HCT116 (cell line): ENCODE measurements at regions not wholly inside any gene's neighbourhood (a gene's known extent, or its start where the extent isn't known, plus 50 kb on each side); places are given as distances from the start of the nearest gene placed in this dataset.

Experiments
- ATAC-seq: fragments of 200-7000 bp; cut with Tn5 transposase; 2 replicates; pipeline ENCODE4 v1.9.1; 2020; ENCODE audit warnings: mild to moderate bottlenecking, moderate library complexity
- BruUV-seq: library from RNA; stranded (reverse); fragments of 400-500 nt; replicated peaks from 2 replicates; lab custom pipeline; 2021; lab: Mats Ljungman, UMichigan
- CTCF ChIA-PET: fragments of 300-600 bp; sonication (Branson Sonifier 250); formaldehyde crosslinking; loops from one replicate; lab custom pipeline; 2021; ENCODE audit warnings: antibody characterized with exemption; lab: Charles Lee
- POLR2A ChIA-PET: fragments of 300-600, 350-600 bp; sonication (Branson Sonifier 250); formaldehyde crosslinking; loops from one replicate; lab custom pipeline; 2021; ENCODE audit warnings: antibody characterized with exemption; lab: Charles Lee
- RAD21 ChIA-PET, 2 experiments: fragments of 300-600 bp; sonication (Branson Sonifier 250); formaldehyde crosslinking; loops; one replicate each; lab custom pipeline; 2023; ENCODE audit warnings: low total read pairs in 2 of 2; ENCODE audit not compliant: uncharacterized antibody in 2 of 2, unreplicated experiment in 2 of 2, low non-redundant PET in 1 of 2; lab: Charles Lee
- DNase-seq: peaks from one replicate; pipeline ENCODE4 v3.0.0-alpha.2; 2010; ENCODE audit warnings: low read depth, low spot score
- H2AFZ ChIP-seq: fragments of 200-600 bp; shearing (Covaris generic), sonication (generic); 2 replicates; pipeline ENCODE4 v1.6.1; 2017; ENCODE audit warnings: low read depth, mixed run types, mixed read lengths, antibody characterized with exemption, low read length; ENCODE audit not compliant: poor library complexity, severe bottlenecking
- H3K27ac ChIP-seq: 2 replicates; pipeline ENCODE4 v1.5.1; 2012; ENCODE audit warnings: low read depth, low read length
- H3K27me3 ChIP-seq: fragments of 200-600 bp; sonication (generic); 2 replicates; pipeline ENCODE4 v1.6.1; 2016; ENCODE audit warnings: mixed run types, low read length, mixed read lengths; ENCODE audit not compliant: insufficient read depth
- H3K36me3 ChIP-seq, 2 experiments: fragments of 200-500 bp in 1 of 2; fragments of 200-600 bp in 1 of 2; sonication (Bioruptor generic) in 1 of 2; sonication (generic) in 1 of 2; 2 replicates each; pipeline versions ENCODE4 v1.5.1 to v1.6.1; 2014 to 2016; ENCODE audit warnings: low read length in 2 of 2, inconsistent platforms in 1 of 2, mixed read lengths in 1 of 2, mixed run types in 1 of 2; ENCODE audit not compliant: insufficient read depth in 2 of 2, control insufficient read depth in 1 of 2
- H3K4me1 ChIP-seq, 2 experiments: fragments of 200-600 bp in 1 of 2; sonication (generic) in 1 of 2; 2 replicates each; pipeline versions ENCODE4 v1.5.1 to v1.6.1; 2012 to 2017; ENCODE audit warnings: low read length in 2 of 2, inconsistent platforms in 1 of 2, mild to moderate bottlenecking in 1 of 2, mixed read lengths in 1 of 2, mixed run types in 1 of 2, moderate library complexity in 1 of 2; ENCODE audit not compliant: insufficient read depth in 2 of 2, control insufficient read depth in 1 of 2
- H3K4me2 ChIP-seq: fragments of 200-600 bp; sonication (generic); 2 replicates; pipeline ENCODE4 v1.6.1; 2017; ENCODE audit warnings: mixed run types, low read length, mixed read lengths
- H3K4me3 ChIP-seq, 2 experiments: fragments of 200-600 bp in 1 of 2; sonication (generic) in 1 of 2; replicated peaks in 1 of 2; 2 replicates each; pipeline ENCODE4 v1.5.1; 2011 to 2016; ENCODE audit warnings: low read length in 2 of 2, control low read depth in 1 of 2, low read depth in 1 of 2, mild to moderate bottlenecking in 1 of 2, mixed read lengths in 1 of 2, mixed run types in 1 of 2
- H3K79me2 ChIP-seq: fragments of 200-600 bp; sonication (generic); 2 replicates; pipeline ENCODE4 v1.6.1; 2017; ENCODE audit warnings: mild to moderate bottlenecking, mixed run types, low read length, moderate library complexity, mixed read lengths; ENCODE audit not compliant: insufficient read depth
- H3K9ac ChIP-seq: fragments of 200-600 bp; sonication (generic); 2 replicates; pipeline ENCODE4 v1.6.1; 2016; ENCODE audit warnings: low read length, mixed read lengths
- H3K9me2 ChIP-seq: fragments of 200-600 bp; sonication (generic), shearing (Covaris generic); 2 replicates; pipeline ENCODE4 v1.6.1; 2017; ENCODE audit warnings: mixed run types, mild to moderate bottlenecking, moderate library complexity; ENCODE audit not compliant: insufficient read depth
- H3K9me3 ChIP-seq, 2 experiments: fragments of 200-500 bp in 1 of 2; fragments of 200-600 bp in 1 of 2; sonication (Bioruptor generic) in 1 of 2; sonication (generic) in 1 of 2; 2 replicates each; pipeline ENCODE4 v1.6.1; 2014 to 2017; ENCODE audit warnings: low read length in 2 of 2, mixed read lengths in 2 of 2, inconsistent platforms in 1 of 2, low read depth in 1 of 2, mild to moderate bottlenecking in 1 of 2, mixed run types in 1 of 2, moderate library complexity in 1 of 2; ENCODE audit not compliant: control insufficient read depth in 1 of 2, insufficient read depth in 1 of 2
- H4K20me1 ChIP-seq: fragments of 200-600 bp; sonication (generic), shearing (Covaris generic); 2 replicates; pipeline ENCODE4 v1.6.1; 2017; ENCODE audit warnings: mixed run types, mild to moderate bottlenecking, moderate library complexity; ENCODE audit not compliant: insufficient read depth
- CBX3 ChIP-seq: IDR thresholded peaks from 2 replicates; pipeline ENCODE4 v1.6.1; 2012; ENCODE audit warnings: low read depth
- CEBPB ChIP-seq: IDR thresholded peaks from 2 replicates; pipeline ENCODE4 v1.6.1; 2012; ENCODE audit warnings: low read depth
- EZH2phosphoT487 ChIP-seq: fragments of 200-600 bp; IDR thresholded peaks from 2 replicates; pipeline ENCODE4 v1.6.1; 2018; ENCODE audit warnings: antibody characterized with exemption, borderline replicate concordance
- JUND ChIP-seq: IDR thresholded peaks from 2 replicates; pipeline ENCODE4 v1.6.1; 2012
- RAD21 ChIP-seq: IDR thresholded peaks from 2 replicates; pipeline ENCODE4 v1.6.1; 2012; ENCODE audit warnings: low read depth, mild to moderate bottlenecking
- REST ChIP-seq: IDR thresholded peaks from 2 replicates; pipeline ENCODE4 v1.6.1; 2012; ENCODE audit warnings: low read depth
- SP1 ChIP-seq: IDR thresholded peaks from 2 replicates; pipeline ENCODE4 v1.6.1; 2012; ENCODE audit warnings: low read depth
- SRF ChIP-seq: IDR thresholded peaks from 2 replicates; pipeline ENCODE4 v1.6.1; 2012; ENCODE audit warnings: low read depth
- TCF7L2 ChIP-seq: IDR thresholded peaks from 2 replicates; pipeline ENCODE4 v1.7.0; 2011; ENCODE audit warnings: borderline replicate concordance, inconsistent platforms; ENCODE audit not compliant: insufficient read depth, insufficient read length; ENCODE audit errors: extremely low read depth
- ZFX ChIP-seq: fragments of 450-650 bp; IDR thresholded peaks from 2 replicates; pipeline ENCODE4 v1.6.1; 2017
- intact Hi-C: fragments of 100-400 bp; cut with micrococcal nuclease; formaldehyde crosslinking; loops from 2 replicates; pipeline ENCODE4 v1.10.0; 2022

DNA sequence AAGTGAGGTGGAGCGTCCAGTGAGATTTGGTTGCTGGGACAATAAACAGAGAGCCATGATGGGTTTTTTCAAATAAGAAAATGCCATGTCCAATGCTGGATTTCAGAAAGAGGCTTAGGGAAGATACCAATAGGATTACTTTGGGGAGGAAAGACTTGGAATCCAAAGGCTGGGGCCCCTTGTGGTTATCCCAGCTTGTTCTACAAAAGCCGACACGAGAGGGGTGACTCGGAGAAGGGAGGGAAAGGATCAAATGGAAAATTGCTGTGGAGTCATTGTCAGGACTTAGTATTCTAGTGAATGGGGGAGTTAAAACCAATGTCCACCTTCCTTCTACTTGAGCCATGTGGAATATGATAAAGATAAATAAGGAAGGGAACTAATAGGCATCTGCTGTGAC, 305.5 kb downstream of the SOX9 start:
- TF ChIP-seq SP1: no peak
- TF ChIP-seq ZFX: no peak
- no peak for TF ChIP-seq CEBPB
- no peak for TF ChIP-seq EZH2phosphoT487
- H3K4me3 ChIP-seq: no peak overlapping the region
- peaks cover 34% of the 10 kb centered on the region; the same call in 1 of the 2 replicates for H3K79me2 ChIP-seq
- ATAC-seq: no peak
- H3K27me3 ChIP-seq: no peaks in the 10 kb centered on the region
- H3K36me3 ChIP-seq: no peaks in the 10 kb centered on the region
- no peak for DNase-seq
- H3K4me1 ChIP-seq: peaks cover 63 to 99% of the 10 kb centered on the region in 2 experiments
- no peaks in the 10 kb centered on the region for H3K9me3 ChIP-seq
- no peak overlapping the region for H2AFZ ChIP-seq
- RAD21 ChIA-PET: no interaction called here
- intact Hi-C loops: no loop called here
- H3K4me2 ChIP-seq: no peak overlapping the region
- no TSS peak for BruUV-seq
- POLR2A ChIA-PET: no interaction called here
- H3K27ac ChIP-seq: no peak overlapping the region
- CTCF ChIA-PET: interaction anchor here (0.8 kb wide), 1 partner anchor 298 kb away, joined by 4 read pairs; no protein-coding TSS in a partner anchor
- no peak overlapping the region for H3K9ac ChIP-seq
- H4K20me1 ChIP-seq: no peaks in the 10 kb centered on the region
- no peaks in the 10 kb centered on the region for H3K9me2 ChIP-seq

DNA sequence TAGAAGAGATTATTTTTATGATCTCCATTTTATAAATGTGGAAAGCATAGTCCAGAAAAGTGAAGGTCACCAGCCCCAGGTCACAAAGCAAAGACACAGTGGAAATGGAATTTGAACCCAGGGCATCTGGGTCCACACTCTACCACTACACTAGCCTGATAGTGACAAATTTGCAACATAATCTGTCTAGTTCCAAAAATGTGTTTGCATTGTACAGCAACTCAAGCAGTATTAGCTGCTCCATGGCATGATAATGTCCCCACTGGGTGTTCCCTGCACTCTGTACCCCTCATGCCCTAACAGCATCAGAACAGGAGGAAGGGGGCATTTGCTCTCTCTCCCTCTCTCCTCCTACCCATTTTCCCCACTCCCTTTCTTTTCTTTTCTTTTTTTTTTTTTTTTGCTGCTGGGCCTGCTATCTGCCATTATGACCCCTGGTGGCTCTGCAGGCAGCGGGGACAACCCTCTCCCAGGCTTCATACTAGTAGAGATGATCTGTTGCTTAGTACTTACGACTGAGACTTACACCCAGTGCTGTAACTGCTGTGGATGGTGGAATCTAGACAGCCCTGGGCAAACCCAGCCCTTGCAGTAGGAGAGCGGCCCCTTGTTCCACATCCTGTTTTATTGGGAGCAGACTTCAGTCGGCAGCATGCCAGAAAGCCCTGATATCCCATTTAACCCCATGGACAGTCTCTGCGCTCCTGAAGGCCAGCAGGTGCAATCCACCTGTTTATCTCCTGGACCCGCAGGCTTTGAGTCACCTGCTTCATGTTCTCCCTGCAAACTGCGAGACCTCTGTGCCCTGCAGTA, 306.3 kb downstream of the SOX9 start:
- H3K27me3 ChIP-seq: no peaks in the 10 kb centered on the region
- H3K4me2 ChIP-seq: no peak overlapping the region
- peaks cover 61 to 98% of the 10 kb centered on the region in 2 experiments for H3K4me1 ChIP-seq
- intact Hi-C loops: no loop called here
- H3K9me3 ChIP-seq: no peaks in the 10 kb centered on the region
- BruUV-seq: no TSS peak
- ChIA-PET POLR2A (no interaction called here), RAD21 (no interaction called here), CTCF (no interaction called here)
- DNase-seq (no peak), ATAC-seq (no peak)
- peaks cover 32% of the 10 kb centered on the region; the same call in 1 of the 2 replicates for H3K79me2 ChIP-seq
- no peak for TF ChIP-seq TCF7L2
- no peak for TF ChIP-seq SP1
- TF ChIP-seq RAD21: peak; percentile 38; the same call in 1 of the 2 replicates
- TF ChIP-seq SRF: no peak
- TF ChIP-seq CBX3: no peak
- no peak for TF ChIP-seq REST
- no peak for TF ChIP-seq JUND
- no peaks in the 10 kb centered on the region for H3K36me3 ChIP-seq
- H3K27ac ChIP-seq: no peak overlapping the region; the same call in 1 of the 2 replicates
- no peaks in the 10 kb centered on the region for H3K9me2 ChIP-seq
- H3K4me3 ChIP-seq: no peak overlapping the region
- H2AFZ ChIP-seq: no peak overlapping the region
- H4K20me1 ChIP-seq: no peaks in the 10 kb centered on the region
- no peak overlapping the region for H3K9ac ChIP-seq
